ENCODE measurements at regions not wholly inside any gene's neighbourhood (a gene's known extent, or its start where the extent isn't known, plus 50 kb on each side); places are given as distances from the start of the nearest gene placed in this dataset.

DNA sequence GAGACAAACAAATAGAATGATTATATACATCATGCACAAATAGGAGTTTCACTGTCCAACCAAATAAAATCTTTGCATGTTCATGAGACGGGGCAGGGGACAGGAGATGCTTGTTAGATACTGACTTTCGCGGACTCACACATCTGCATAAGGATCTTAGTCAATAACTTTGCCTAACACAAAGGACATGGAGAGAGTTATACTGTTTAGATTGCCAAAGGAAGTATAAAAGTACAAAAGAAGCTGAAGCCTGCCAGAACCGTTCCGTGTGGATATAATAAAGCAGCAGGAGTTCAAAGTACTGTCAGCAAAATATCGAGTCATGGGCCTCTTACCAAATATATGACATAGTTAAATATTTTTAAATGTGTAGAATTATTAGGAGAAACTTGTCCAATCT, 1148.4 kb downstream of the EFNA5 start:
- H3K4me3 ChIP-seq (ENCODE audit: low read depth, low read length) = no peak overlapping the region
- TF ChIP-seq, protein P1, sequence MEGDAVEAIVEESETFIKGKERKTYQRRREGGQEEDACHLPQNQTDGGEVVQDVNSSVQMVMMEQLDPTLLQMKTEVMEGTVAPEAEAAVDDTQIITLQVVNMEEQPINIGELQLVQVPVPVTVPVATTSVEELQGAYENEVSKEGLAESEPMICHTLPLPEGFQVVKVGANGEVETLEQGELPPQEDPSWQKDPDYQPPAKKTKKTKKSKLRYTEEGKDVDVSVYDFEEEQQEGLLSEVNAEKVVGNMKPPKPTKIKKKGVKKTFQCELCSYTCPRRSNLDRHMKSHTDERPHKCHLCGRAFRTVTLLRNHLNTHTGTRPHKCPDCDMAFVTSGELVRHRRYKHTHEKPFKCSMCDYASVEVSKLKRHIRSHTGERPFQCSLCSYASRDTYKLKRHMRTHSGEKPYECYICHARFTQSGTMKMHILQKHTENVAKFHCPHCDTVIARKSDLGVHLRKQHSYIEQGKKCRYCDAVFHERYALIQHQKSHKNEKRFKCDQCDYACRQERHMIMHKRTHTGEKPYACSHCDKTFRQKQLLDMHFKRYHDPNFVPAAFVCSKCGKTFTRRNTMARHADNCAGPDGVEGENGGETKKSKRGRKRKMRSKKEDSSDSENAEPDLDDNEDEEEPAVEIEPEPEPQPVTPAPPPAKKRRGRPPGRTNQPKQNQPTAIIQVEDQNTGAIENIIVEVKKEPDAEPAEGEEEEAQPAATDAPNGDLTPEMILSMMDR (IDR thresholded peaks at IDR 0.05; ENCODE audit: low read depth, low read length, missing control alignments) = no peak

DNA sequence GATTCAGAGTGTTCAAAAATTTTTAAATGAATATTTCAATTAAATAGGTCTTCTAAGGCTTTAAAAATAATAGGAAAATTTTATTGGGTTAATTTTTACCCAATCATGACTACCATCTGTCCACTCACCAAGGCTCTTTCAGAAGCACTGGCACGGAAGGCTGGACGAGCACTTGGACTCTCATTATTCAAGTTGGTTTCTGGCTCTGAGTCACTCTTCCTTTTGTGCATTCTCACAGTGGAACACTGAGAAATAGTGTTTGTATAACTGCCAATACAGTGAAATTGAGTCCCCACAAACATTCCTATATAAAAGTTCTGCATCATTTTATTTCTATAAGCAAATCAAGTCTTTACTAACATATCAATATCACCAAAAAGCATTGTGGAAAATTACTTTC, 1149.0 kb downstream of the EFNA5 start:
- H3K4me3 ChIP-seq (ENCODE audit: low read depth, low read length) = no peak overlapping the region
- TF ChIP-seq, protein P1 (IDR thresholded peaks at IDR 0.05; ENCODE audit: low read depth, low read length, missing control alignments) = no peak
- no peak for DNase-seq (ENCODE audit: low read depth)

More for the DNA sequence above, 1148.4 kb downstream of the EFNA5 start:
- DNase-seq (ENCODE audit: low read depth) = no peak

DNA sequence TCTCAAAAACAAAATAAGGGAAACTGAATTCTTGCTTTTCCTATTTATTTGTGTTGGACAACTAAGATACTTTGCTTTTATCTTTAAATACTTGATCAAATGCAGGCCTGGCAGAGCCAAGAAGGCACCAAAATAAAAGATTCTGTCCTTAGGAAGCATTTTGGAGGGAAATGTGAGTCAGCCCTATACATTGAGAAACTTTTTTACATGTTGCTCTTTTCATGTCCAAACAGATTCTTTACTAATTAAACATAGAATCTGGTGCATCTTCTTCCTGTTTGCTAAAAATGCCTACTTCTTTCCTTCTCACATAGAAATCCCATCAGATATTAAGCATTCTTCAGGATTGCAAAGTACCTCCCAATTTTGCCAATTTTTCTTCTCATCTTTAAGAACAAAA, 1160.4 kb downstream of the EFNA5 start:
- H3K4me3 ChIP-seq (ENCODE audit: low read depth, low read length) = no peak overlapping the region
- DNase-seq (ENCODE audit: low read depth) = no peak
- TF ChIP-seq, protein P1 (IDR thresholded peaks at IDR 0.05; ENCODE audit: low read depth, low read length, missing control alignments) = no peak

DNA sequence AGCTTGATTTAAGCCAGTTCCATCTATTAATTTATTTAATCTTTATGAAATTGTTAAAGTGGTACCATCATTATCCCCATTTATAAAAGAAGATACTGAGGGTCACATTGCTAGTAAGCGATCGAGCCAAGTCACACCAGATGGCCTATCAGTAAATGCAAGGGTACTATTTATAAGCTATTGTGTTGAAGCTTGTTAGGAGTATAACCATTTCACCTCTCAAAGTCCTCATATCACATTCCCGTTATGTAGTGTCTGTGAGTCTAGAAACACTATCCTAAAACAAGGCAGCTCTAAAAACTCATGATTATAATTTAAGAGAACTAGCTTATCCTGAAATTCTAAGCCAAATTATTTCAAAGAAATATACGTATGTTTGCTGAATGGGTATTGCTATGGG, 1161.8 kb downstream of the EFNA5 start:
- TF ChIP-seq, protein P1 (IDR thresholded peaks at IDR 0.05; ENCODE audit: low read depth, low read length, missing control alignments) = no peak
- H3K4me3 ChIP-seq (ENCODE audit: low read depth, low read length) = no peak overlapping the region
- DNase-seq (ENCODE audit: low read depth) = no peak

DNA sequence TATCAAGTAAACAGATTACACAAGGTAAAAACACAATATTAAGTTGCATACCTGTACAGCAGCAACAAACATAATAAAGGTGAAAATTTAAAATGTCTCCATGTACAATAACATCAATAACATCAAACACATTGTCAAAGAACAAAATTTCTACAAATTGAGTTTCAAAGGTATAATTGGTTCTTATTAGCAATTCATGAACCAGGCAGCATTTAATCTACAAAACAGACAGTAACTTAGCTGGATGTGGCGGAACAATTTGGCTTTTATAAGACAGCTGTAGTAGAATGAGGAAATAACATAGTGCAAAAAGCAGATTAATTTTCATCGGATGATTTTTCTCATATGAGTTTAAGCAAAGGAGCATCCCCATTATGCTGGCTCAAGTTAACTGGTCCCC, 1176.8 kb downstream of the EFNA5 start:
- H3K4me3 ChIP-seq (ENCODE audit: low read depth, low read length) = no peak overlapping the region
- DNase-seq (ENCODE audit: low read depth) = no peak
- TF ChIP-seq, protein P1 (IDR thresholded peaks at IDR 0.05; ENCODE audit: low read depth, low read length, missing control alignments) = no peak

DNA sequence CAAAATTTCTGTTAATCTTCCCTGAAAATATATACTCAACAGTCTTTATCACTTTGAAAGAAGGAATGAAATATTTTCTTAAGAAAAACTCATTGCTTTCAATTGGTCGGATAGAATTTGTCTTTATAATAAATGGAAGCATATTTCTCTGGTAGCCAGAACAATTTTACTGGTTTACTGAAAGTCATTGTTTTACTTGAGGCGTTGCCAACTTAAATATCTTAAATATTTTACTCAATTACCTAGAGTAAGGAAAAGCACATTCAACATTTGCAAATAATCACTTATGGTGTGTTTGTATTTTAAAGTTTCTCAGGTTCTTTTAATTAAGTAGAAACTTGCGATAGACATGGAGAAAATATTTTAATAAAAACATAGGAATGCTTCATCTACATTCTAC, 1181.7 kb downstream of the EFNA5 start:
- TF ChIP-seq, protein P1 (IDR thresholded peaks at IDR 0.05; ENCODE audit: low read depth, low read length, missing control alignments) = no peak
- H3K4me3 ChIP-seq (ENCODE audit: low read depth, low read length) = no peak overlapping the region
- no peak for DNase-seq (ENCODE audit: low read depth)

DNA sequence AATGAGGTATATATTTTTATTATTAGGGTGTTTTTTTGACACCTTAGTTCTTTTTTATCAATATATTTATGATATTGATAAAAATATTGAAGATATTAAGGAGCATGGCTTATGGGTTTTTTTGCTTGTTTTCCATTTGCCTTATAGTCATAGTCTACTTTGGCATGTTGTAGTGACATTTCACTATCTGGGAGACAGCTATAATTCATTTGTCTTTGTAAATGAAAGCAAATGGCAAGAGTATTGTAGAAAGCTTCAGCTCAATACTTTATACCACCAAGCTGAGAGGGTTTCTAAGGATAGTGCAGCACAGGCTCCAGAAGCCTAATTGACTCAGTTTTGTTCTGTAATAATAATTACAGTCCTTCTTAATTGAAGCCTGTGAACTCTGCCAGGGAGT, 1182.3 kb downstream of the EFNA5 start:
- DNase-seq (ENCODE audit: low read depth) = no peak
- TF ChIP-seq, protein P1 (IDR thresholded peaks at IDR 0.05; ENCODE audit: low read depth, low read length, missing control alignments) = no peak
- H3K4me3 ChIP-seq (ENCODE audit: low read depth, low read length) = no peak overlapping the region

Measured in GM12864 (cell line).